Spleen (tissue), 11 donors: ENCODE measurements at regions not wholly inside any gene's neighbourhood (a gene's known extent, or its start where the extent isn't known, plus 50 kb on each side); places are given as distances from the start of the nearest gene placed in this dataset.

ENCODE experiments used
- DNase-seq: peaks from one replicate; pipeline ENCODE4 v3.0.0-alpha.2; 2020
- H3K27ac ChIP-seq, 8 donors: fragments of 200-600 bp; sonication (generic) in 7 of 8; 1 replicate in 4 of 8; 2 replicates in 4 of 8; pipeline versions ENCODE4 v1.5.0 to v1.8.0; 2016 to 2021; ENCODE audit warnings: inconsistent platforms in 4 of 8, mild to moderate bottlenecking in 4 of 8, moderate library complexity in 1 of 8
- H3K27me3 ChIP-seq, 7 donors: fragments of 200-600 bp; sonication (generic) in 6 of 7; replicated peaks in 1 of 7; 1 replicate in 4 of 7; 2 replicates in 3 of 7; pipeline versions ENCODE4 v1.5.0 to v1.8.0; 2016 to 2021; ENCODE audit warnings: inconsistent platforms in 3 of 7, mild to moderate bottlenecking in 1 of 7
- H3K36me3 ChIP-seq, 6 donors: fragments of 200-600 bp; sonication (generic) in 5 of 6; 1 replicate in 4 of 6; 2 replicates in 2 of 6; pipeline versions ENCODE4 v1.5.0 to v1.8.0; 2016 to 2021; ENCODE audit warnings: inconsistent platforms in 2 of 6
- H3K4me1 ChIP-seq, 6 donors: fragments of 200-600 bp; sonication (generic) in 5 of 6; 1 replicate in 3 of 6; 2 replicates in 3 of 6; pipeline versions ENCODE4 v1.5.0 to v1.8.0; 2016 to 2021; ENCODE audit warnings: inconsistent platforms in 3 of 6
- H3K4me3 ChIP-seq, 8 donors: fragments of 200-600 bp; sonication (generic) in 7 of 8; 1 replicate in 4 of 8; 2 replicates in 4 of 8; pipeline versions ENCODE4 v1.5.0 to v1.8.0; 2016 to 2021; ENCODE audit warnings: inconsistent platforms in 4 of 8, mild to moderate bottlenecking in 4 of 8, moderate library complexity in 2 of 8
- H3K9me3 ChIP-seq, 8 donors: fragments of 200-600 bp; sonication (generic) in 7 of 8; 1 replicate in 4 of 8; 2 replicates in 4 of 8; pipeline versions ENCODE4 v1.5.0 to v1.8.0; 2016 to 2021; ENCODE audit warnings: inconsistent platforms in 4 of 8
- POLR2A ChIP-seq, 3 donors: fragments of 450-650 bp; IDR thresholded peaks; one replicate each; pipeline ENCODE4 v1.5.1; 2017; ENCODE audit warnings: antibody characterized with exemption in 3 of 3, mild to moderate bottlenecking in 1 of 3
- POLR2AphosphoS5 ChIP-seq, 3 donors: sonication (generic); formaldehyde crosslinking; IDR thresholded peaks; one replicate each; pipeline ENCODE4 v1.5.1; 2017; ENCODE audit warnings: antibody characterized with exemption in 3 of 3
- WGBS, 5 donors: extraction: QIAGEN DNeasy Blood & Tissue Kit in 3 of 5; methylation state at CpG; one replicate each; pipeline versions ENCODE4 v1.1.5 to v1.1.7; 2013 to 2018; 5-methylcytosine and 5-hydroxymethylcytosine counted together
- intact Hi-C: fragments of 100-400 bp; cut with DNase I; formaldehyde crosslinking; loops from one replicate; pipeline ENCODE4 v1.15.0; 2023; ENCODE audit warnings: low total_unique reads
- TF ChIP-seq, protein P1 (sequence below), 11 experiments: fragments of 200-600 bp in 7 of 11; fragments of 450-650 bp in 4 of 11; sonication (generic) in 4 of 11; IDR thresholded peaks in 8 of 11; conservative IDR thresholded peaks in 3 of 11; 1 replicate in 7 of 11; 2 replicates in 4 of 11; pipeline versions ENCODE4 v1.4.0 to v1.8.0; 2016 to 2021; ENCODE audit warnings: antibody characterized with exemption in 11 of 11, inconsistent platforms in 4 of 11, mild to moderate bottlenecking in 1 of 11
- donor health status: healthy with polysubstance abuse.
- donor health status: DM: no; HTN: no; CAD: no; lungs with moderate emphysema.
- donor health status: DM: no; HTN: no; CAD: no.
- donor health status: Bipolar disorder and iron deficiency.
- donor health status: healthy.
- donor health status: DM: no; HTN: no; CAD: no.
- donor health status: DM: yes; HTN: yes; CAD: no.

DNA sequence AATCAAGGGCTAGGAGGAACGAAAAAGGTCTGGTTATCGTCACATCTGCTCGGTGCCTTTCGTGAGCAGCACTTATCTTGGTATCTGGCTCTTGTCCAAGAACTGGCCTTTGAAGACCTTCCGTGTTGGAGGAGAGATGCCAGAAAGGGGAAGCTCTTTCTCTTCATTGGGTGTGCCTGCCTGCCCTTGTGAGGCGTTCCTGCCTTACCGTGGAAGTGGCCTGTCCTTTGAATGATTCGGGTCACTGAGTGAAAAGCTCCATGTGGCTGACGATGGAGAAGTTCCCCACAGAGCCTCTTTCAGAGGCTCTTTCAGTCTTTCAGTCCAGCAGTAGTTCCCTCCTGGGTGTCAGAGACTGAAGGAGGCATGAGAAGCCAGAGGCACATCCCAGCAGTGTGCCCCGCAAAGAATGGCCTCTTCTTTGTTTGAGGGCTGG is 121.5 kb upstream of the SLC10A2 start:
- DNase-seq = no peak
- TF ChIP-seq, protein P1, sequence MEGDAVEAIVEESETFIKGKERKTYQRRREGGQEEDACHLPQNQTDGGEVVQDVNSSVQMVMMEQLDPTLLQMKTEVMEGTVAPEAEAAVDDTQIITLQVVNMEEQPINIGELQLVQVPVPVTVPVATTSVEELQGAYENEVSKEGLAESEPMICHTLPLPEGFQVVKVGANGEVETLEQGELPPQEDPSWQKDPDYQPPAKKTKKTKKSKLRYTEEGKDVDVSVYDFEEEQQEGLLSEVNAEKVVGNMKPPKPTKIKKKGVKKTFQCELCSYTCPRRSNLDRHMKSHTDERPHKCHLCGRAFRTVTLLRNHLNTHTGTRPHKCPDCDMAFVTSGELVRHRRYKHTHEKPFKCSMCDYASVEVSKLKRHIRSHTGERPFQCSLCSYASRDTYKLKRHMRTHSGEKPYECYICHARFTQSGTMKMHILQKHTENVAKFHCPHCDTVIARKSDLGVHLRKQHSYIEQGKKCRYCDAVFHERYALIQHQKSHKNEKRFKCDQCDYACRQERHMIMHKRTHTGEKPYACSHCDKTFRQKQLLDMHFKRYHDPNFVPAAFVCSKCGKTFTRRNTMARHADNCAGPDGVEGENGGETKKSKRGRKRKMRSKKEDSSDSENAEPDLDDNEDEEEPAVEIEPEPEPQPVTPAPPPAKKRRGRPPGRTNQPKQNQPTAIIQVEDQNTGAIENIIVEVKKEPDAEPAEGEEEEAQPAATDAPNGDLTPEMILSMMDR (IDR thresholded peaks at IDR 0.05 in 8 of 11, conservative IDR thresholded peaks at IDR 0.05 in 3 of 11) = no peak
- TF ChIP-seq POLR2A (IDR thresholded peaks at IDR 0.05) (no peak), POLR2AphosphoS5 (IDR thresholded peaks at IDR 0.05) (no peak)

DNA sequence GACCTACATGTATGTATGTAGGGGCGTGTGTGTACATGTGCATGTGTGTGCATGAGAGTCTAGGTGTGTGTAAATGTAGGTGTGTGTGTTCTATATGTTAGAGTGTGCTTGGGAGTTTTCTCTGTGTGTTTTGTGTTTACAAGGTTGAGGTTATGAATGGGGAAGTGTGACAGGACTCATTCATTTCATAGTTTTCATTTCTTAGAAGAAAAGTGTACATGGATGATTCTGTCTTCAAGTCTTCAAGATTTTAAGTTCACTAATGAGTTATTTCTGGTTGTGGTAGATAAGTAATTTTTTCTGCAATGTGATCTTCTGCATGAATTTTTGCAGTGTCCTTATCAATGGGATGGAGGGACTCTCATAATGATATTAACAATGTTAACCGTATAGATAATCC is 118.2 kb upstream of the SLC10A2 start:
- Histone ChIP-seq H3K27me3 (no peaks in the 10 kb centered on the region), H3K36me3 (no peaks in the 10 kb centered on the region), H3K27ac (no peak overlapping the region), H3K4me3 (no peak overlapping the region), H3K4me1 (peaks cover 0 to 7% (median 0%) of the 10 kb centered on the region in 6 donors), H3K9me3 (no peaks in the 10 kb centered on the region)
- intact Hi-C loops = no loop called here
- TF ChIP-seq, protein P1 (IDR thresholded peaks at IDR 0.05 in 8 of 11, conservative IDR thresholded peaks at IDR 0.05 in 3 of 11) = no peak
- TF ChIP-seq POLR2AphosphoS5 (IDR thresholded peaks at IDR 0.05) (no peak), POLR2A (IDR thresholded peaks at IDR 0.05) (no peak)
- 87 to 98% (median 90%) methylated on average over 2 of the region's 2 CpGs for WGBS, 5 donors
- DNase-seq = no peak

More for the DNA sequence above, 121.5 kb upstream of the SLC10A2 start:
- Histone ChIP-seq H3K36me3 (no peaks in the 10 kb centered on the region), H3K4me3 (no peak overlapping the region), H3K9me3 (no peaks in the 10 kb centered on the region), H3K4me1 (peaks cover 0 to 11% (median 0%) of the 10 kb centered on the region in 6 donors), H3K27me3 (no peaks in the 10 kb centered on the region), H3K27ac (no peak overlapping the region)
- 50 to 76% (median 61%) methylated on average over 9 to 10 of the region's 10 CpGs for WGBS, 5 donors
- intact Hi-C loops = no loop called here

DNA sequence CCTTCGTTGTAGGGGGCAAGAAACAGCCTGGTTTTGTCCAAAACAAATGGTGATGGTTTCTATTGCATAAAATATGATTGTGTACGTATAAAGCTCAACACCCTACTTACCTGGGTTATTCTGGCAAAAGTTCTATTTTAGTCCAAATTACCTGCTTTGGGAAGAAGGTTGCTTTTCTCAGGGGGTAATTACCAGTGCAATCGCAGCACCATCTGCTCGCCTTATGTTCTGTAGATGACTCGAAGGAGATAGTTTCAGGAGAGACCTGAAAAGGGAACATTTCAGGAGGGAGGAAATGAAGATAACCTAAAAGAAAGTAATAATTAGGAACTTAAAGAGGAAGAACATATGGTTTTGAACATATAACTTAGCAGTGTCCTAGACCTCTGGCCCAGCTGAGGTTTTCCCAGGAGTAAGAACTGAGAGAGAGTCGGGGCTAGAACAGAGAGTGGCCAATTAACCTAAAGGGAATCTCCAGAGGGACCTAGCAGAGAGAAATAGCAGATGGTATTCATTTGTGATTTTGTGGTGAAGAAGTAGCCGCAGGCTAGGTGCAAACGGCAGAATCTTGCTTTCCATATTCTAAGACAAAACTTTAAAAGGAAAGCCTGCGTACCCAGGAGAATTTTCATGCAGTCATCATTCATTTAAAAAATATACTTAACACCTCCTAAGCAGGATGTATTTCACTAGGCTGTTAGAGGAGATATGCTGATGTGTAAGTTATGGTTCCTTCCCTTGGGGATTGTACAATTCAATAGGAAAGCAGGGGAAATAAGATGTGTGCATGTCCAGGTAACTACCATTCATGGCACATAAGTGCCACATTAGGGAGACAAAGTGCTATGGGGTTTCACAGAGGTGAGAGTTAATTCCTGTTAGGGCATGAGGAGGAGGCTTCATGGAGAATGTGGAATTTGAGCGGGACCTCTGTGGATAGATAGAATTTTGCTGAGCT is 113.0 kb upstream of the SLC10A2 start:
- Histone ChIP-seq H3K4me3 (no peak overlapping the region), H3K27me3 (no peaks in the 10 kb centered on the region), H3K4me1 (no peaks in the 10 kb centered on the region), H3K27ac (no peak overlapping the region), H3K36me3 (no peaks in the 10 kb centered on the region), H3K9me3 (no peaks in the 10 kb centered on the region)
- no peak for TF ChIP-seq POLR2A (IDR thresholded peaks at IDR 0.05)
- DNase-seq = no peak
- intact Hi-C loops = no loop called here
- WGBS, 5 donors = 77 to 83% (median 78%) methylated on average over 10 of the region's 10 CpGs

DNA sequence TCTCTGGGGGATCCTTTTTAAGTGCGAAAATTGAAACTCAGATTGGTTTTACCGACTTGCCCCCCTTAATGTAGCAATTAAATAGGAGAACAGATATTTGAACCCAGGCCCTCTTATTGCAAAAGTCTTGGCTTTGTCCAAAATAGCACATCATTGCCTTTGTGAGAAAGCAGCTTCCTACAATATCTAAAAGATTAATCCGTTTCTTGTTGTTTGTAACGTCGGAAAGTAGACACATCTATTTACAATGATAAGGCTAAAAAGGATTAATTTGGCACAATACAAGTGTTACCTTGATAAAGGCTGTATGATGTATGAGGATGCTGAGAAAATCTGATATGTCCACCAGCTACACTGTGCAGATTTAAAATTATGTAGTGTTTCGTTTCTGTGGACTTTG is 108.7 kb upstream of the SLC10A2 start:
- 89 to 94% (median 92%) methylated on average over 6 of the region's 6 CpGs for WGBS, 5 donors
- no peak overlapping the region for H3K4me3 ChIP-seq
- no peaks in the 10 kb centered on the region for H3K36me3 ChIP-seq
- no peak for TF ChIP-seq POLR2A (IDR thresholded peaks at IDR 0.05)
- TF ChIP-seq, protein P1 (IDR thresholded peaks at IDR 0.05 in 8 of 11, conservative IDR thresholded peaks at IDR 0.05 in 3 of 11) = no peak
- no peak for TF ChIP-seq POLR2AphosphoS5 (IDR thresholded peaks at IDR 0.05)
- DNase-seq = no peak
- no peaks in the 10 kb centered on the region for H3K4me1 ChIP-seq
- intact Hi-C loops = no loop called here
- H3K27ac ChIP-seq = no peak overlapping the region
- no peaks in the 10 kb centered on the region for H3K27me3 ChIP-seq
- no peaks in the 10 kb centered on the region for H3K9me3 ChIP-seq
